ENCODE measurements at regions not wholly inside any gene's neighbourhood (a gene's known extent, or its start where the extent isn't known, plus 50 kb on each side); places are given as distances from the start of the nearest gene placed in this dataset.

DNA sequence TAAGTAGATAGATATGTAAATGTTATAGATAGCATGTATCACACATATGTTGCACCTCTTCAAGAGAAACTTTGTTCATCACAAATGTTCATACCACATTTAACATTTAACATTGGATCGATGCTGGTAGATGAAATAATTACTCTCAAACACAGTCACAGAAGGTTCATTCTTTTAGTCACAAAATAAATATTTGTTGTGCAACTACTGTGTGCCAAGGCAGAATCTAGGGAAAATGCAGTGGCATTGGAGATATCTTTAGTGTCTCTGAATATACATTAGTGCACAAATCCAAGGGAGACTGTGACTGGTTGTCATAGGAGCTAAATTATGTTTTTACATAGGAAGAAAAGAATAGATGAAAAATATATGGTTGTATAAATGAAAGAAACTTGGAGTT lies 535.7 kb downstream of the BRINP3 start:
- no peak overlapping the region for H3K4me3 ChIP-seq (ENCODE audit: low read depth, low read length)
- DNase-seq (ENCODE audit: low read depth, low spot score) = no peak
- TF ChIP-seq, protein P1, sequence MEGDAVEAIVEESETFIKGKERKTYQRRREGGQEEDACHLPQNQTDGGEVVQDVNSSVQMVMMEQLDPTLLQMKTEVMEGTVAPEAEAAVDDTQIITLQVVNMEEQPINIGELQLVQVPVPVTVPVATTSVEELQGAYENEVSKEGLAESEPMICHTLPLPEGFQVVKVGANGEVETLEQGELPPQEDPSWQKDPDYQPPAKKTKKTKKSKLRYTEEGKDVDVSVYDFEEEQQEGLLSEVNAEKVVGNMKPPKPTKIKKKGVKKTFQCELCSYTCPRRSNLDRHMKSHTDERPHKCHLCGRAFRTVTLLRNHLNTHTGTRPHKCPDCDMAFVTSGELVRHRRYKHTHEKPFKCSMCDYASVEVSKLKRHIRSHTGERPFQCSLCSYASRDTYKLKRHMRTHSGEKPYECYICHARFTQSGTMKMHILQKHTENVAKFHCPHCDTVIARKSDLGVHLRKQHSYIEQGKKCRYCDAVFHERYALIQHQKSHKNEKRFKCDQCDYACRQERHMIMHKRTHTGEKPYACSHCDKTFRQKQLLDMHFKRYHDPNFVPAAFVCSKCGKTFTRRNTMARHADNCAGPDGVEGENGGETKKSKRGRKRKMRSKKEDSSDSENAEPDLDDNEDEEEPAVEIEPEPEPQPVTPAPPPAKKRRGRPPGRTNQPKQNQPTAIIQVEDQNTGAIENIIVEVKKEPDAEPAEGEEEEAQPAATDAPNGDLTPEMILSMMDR (IDR thresholded peaks at IDR 0.05; ENCODE audit: low read depth, low read length) = no peak
- in situ Hi-C loops (cut with HindIII; ENCODE audit: low sequenced_read_pairs) = no loop called here

DNA sequence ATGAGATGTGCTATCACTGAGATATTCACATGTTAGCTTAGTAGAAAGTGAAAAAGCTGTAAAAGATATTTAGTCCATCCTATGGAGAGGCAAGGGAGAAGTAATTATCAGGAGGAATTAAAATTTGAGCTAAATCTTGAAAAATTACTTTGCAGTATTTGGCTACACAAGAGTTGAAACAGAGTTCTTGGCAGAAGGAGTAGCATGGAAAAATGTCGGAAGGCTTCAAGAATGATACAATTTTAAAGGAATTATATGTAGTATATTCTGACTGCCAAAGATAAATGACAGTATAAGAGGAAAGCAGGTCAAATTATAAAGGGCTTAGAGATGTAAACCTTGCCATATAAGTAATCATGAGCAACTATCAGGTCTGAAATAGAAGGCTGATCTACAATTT lies 518.9 kb downstream of the BRINP3 start:
- in situ Hi-C loops (cut with HindIII; ENCODE audit: low sequenced_read_pairs) = no loop called here
- no peak overlapping the region for H3K4me3 ChIP-seq (ENCODE audit: low read depth, low read length)
- TF ChIP-seq, protein P1 (IDR thresholded peaks at IDR 0.05; ENCODE audit: low read depth, low read length) = no peak
- DNase-seq (ENCODE audit: low read depth, low spot score) = no peak

DNA sequence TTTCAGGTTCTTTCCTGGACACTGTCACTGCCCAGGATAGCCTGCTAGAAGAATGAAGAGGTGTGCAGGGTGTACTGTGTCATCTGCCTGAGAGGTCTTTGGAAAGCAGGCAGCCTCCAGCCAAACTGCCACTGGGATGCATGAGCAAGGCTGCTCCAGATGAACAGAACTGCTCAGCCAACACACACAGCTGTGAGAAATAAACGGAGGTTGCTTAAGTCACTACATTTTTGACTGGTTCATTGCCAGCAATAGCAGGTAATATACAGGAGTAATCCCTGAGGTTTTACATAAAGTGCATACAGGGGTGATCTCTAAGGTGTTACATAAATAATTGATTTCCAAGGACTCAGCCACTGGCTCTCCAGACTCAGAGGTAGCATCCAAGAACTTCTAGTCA lies 516.9 kb downstream of the BRINP3 start:
- no peak for DNase-seq (ENCODE audit: low read depth, low spot score)
- H3K4me3 ChIP-seq (ENCODE audit: low read depth, low read length) = no peak overlapping the region
- TF ChIP-seq, protein P1 (IDR thresholded peaks at IDR 0.05; ENCODE audit: low read depth, low read length) = no peak
- in situ Hi-C loops (cut with HindIII; ENCODE audit: low sequenced_read_pairs) = no loop called here

DNA sequence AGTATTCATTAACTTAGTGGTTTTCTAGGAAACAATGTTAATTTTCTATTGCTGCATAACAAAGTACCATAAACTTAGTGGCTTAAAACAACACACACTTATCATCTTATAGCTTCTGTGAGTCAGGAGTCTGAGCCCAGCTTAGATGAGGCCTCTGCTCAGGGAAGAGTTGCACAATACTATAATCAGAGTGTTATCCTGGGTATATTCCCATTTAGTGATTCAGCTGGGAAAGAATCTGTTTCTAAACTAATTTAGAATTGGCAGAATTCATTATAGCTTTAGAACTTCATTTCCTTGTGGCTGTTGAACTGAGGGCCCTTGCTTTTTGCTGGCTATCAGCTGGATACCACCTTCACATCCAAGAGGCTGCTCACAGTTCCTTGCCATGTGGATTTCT lies 515.5 kb downstream of the BRINP3 start:
- no peak overlapping the region for H3K4me3 ChIP-seq (ENCODE audit: low read depth, low read length)
- in situ Hi-C loops (cut with HindIII; ENCODE audit: low sequenced_read_pairs) = no loop called here
- DNase-seq (ENCODE audit: low read depth, low spot score) = peak; percentile 86
- TF ChIP-seq, protein P1 (IDR thresholded peaks at IDR 0.05; ENCODE audit: low read depth, low read length) = no peak

DNA sequence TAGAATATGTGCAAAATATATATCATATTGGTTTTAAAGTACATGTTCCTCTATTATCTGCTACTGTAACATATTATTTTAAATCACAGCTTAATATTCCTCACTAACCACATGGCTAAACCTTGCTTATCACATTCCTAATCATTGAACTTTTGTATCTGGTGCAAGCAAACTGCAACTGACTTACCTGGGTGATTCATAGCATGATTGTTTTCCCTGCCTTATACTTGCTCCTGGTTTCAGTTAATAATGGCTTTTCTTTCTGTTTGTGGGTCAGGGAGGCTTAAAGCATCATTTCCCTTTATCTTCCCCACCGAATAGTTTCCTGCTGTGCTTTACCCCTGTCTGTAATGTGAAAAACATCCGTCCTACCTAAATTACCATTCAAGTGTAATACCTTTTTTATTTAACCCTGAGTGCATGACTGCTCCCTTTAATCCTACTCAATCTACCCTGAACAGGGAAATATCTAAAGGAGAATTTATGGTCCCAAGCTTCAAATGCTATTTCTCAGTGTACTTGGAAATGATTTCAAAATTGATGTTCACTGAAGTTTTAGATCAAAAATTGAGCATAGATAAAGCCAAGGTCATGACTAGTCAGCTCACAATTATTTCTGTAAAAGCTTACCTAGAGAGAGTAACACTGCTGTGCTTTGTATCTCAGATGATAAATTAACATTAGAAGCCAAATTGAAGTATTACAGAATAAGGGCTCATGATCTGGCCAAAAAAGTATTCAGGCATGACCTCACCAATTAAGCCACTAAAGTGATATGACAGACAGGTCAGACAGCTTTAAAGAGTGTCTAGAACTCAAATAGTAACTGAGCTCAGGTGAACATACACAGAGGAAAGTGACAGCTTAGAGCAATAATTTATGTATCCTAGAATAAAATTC lies 507.1 kb downstream of the BRINP3 start:
- in situ Hi-C loops (cut with HindIII; ENCODE audit: low sequenced_read_pairs) = no loop called here
- H3K4me3 ChIP-seq (ENCODE audit: low read depth, low read length) = no peak overlapping the region
- DNase-seq (ENCODE audit: low read depth, low spot score) = no peak
- TF ChIP-seq, protein P1 (IDR thresholded peaks at IDR 0.05; ENCODE audit: low read depth, low read length) = no peak

DNA sequence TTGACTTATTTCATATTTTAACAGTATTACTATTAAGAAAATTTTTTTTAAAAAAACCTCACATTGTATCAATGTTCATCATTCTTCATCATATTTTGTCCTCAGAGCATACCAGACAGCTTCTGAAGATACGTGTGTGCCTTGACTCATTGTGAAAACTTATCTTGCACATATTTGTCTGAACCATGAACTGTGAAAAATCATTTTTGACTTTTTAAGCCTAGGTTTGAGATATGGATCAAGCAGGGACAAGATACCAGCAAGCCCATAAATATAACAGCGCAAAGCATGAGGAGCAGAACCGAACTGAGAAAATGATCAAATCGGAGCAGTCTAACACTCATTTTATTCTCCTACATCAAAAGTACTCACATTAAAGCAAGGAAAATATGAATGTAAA lies 506.0 kb downstream of the BRINP3 start:
- no peak overlapping the region for H3K4me3 ChIP-seq (ENCODE audit: low read depth, low read length)
- TF ChIP-seq, protein P1 (IDR thresholded peaks at IDR 0.05; ENCODE audit: low read depth, low read length) = no peak
- DNase-seq (ENCODE audit: low read depth, low spot score) = no peak
- in situ Hi-C loops (cut with HindIII; ENCODE audit: low sequenced_read_pairs) = no loop called here

Measured in astrocyte of the spinal cord (primary cell).